Epithelial cell of proximal tubule (primary cell): ENCODE measurements at regions not wholly inside any gene's neighbourhood (a gene's known extent, or its start where the extent isn't known, plus 50 kb on each side); places are given as distances from the start of the nearest gene placed in this dataset.

Experiments used
- DNase-seq: peaks from one replicate; pipeline ENCODE4 v3.0.0-alpha.2; 2011; ENCODE audit warnings: low read depth
- H3K4me3 ChIP-seq: 2 replicates; pipeline ENCODE4 v1.5.1; 2011; ENCODE audit warnings: low read depth, mild to moderate bottlenecking, low read length
- CTCF ChIP-seq: conservative IDR thresholded peaks from 2 replicates; pipeline ENCODE4 v1.5.1; 2012; ENCODE audit warnings: low read depth, mild to moderate bottlenecking, low read length

DNA sequence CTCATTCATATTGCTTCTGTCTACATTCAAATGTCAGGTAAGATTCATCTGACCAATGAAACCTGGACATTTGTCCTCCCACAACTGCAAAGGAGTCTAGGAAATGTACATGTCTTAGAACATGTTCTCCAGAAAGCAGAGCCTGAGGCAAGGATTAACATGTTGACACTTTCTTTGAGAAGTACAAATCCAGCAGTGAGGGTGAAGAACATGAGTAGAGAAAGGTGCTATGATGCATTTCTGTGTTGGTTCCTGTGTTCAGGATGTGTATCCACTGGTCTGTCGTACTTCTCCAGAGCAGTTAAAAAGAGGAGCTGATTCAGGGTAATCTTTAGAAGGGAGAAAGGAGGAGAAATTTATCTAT, 146.0 kb upstream of the AGR3 start:
- no peak overlapping the region for H3K4me3 ChIP-seq
- TF ChIP-seq CTCF: no peak
- no peak for DNase-seq

DNA sequence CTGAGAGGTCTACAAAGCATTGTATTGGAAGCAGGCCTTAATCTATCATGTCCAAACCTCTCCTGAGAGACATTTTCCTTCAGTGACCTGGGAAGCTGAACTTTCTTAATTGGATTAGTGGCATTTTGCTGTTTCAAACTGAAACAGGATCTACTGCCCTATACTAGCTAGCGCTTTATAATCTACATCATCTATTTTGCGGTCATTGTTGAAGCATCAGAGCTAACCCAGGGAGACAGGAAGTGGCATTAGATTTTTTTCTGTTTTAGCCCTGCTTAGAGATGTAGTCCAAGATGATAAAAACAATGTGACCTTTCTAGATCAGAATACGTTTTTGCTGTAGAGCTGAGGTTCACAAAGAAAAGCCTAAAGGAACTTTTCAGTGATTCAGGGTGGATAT, 147.4 kb upstream of the AGR3 start:
- no peak overlapping the region for H3K4me3 ChIP-seq
- no peak for TF ChIP-seq CTCF
- no peak for DNase-seq

GRCh38 chr7:17030559-17030958, 148.8 kb upstream of the AGR3 start:
- TF ChIP-seq CTCF: no peak
- DNase-seq: no peak

GRCh38 chr7:17031906-17032551, 150.2 kb upstream of the AGR3 start:
- TF ChIP-seq CTCF: no peak
- no peak for DNase-seq
- no peak overlapping the region for H3K4me3 ChIP-seq

More at GRCh38 chr7:17030559-17030958, 148.8 kb upstream of the AGR3 start:
- no peak overlapping the region for H3K4me3 ChIP-seq

GRCh38 chr7:17033245-17033644, 151.5 kb upstream of the AGR3 start:
- no peak for DNase-seq
- TF ChIP-seq CTCF: no peak
- no peak overlapping the region for H3K4me3 ChIP-seq

- no peak for TF ChIP-seq CTCF
- no peak overlapping the region for H3K4me3 ChIP-seq
- no peak for DNase-seq
Observed at GRCh38 chr7:17036584-17036983, 154.8 kb upstream of the AGR3 start.

- TF ChIP-seq CTCF: no peak
- no peak overlapping the region for H3K4me3 ChIP-seq
- no peak for DNase-seq
Observed at GRCh38 chr7:17037356-17037755, 155.6 kb upstream of the AGR3 start.
